GM12873 (cell line): ENCODE measurements at regions not wholly inside any gene's neighbourhood (a gene's known extent, or its start where the extent isn't known, plus 50 kb on each side); places are given as distances from the start of the nearest gene placed in this dataset.

Experiments used
- CTCF ChIP-seq: IDR thresholded peaks from 2 replicates; pipeline ENCODE4 v1.5.1; 2012; ENCODE audit warnings: low read depth, mild to moderate bottlenecking, moderate library complexity, low read length, control low read depth; ENCODE audit not compliant: insufficient read depth; ENCODE audit errors: missing control alignments

DNA sequence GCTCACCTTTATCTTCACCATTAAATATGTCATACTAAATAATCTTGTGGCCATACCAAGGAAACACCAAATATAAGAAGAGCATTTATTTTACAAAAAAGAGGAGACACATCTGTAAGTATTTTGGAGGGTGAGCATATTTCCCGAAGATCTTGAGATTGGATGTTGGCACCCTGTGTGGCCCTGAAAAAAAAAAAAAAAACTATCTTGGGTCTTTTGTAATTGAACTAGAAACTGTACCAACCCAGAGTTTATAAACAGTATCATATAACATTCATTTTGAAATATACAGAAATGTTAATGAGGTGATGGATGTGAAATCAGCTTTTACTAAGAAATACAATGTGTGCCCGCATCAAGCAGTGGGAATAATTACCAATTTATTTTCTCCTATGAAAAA, 104.0 kb upstream of the FRMD6 start:
- no peak for TF ChIP-seq CTCF

GRCh38 chr14:51548187-51548586, 103.5 kb upstream of the FRMD6 start:
- TF ChIP-seq CTCF = no peak

- TF ChIP-seq CTCF = no peak
These were observed 101.1 kb upstream of the FRMD6 start for GRCh38 chr14:51550636-51551035.

GRCh38 chr14:51552275-51552674, 99.4 kb upstream of the FRMD6 start:
- TF ChIP-seq CTCF = peak; percentile 23

DNA sequence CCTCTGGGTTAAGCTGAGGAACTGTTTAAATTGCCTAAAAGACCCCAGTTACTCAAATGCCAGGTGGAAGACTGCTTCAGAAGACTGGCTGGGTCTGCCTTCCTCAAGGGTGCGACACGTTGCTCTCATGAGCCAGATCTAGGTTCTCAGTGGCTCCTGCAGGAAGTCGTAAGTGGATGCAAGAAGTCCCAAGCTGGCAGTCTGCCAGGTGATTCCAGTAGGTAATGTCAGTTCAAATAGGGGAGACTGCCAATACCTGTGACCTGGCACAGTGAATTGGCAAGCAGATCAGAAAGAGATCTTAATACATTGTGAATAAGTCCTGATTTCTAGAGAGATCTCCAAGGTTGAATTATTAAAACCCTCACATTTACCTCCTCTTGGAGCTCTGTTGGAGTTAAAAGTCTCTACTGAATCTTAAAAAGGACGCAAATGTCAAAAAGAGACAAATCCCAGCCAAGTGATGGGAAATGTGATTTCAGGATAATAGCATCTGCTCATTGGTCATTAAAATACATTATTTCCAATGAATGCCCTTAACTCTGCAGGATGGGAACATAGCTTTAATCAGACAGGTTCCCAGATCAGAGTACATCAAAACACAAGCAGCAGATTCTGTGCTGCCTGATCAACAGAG, 98.8 kb upstream of the FRMD6 start:
- TF ChIP-seq CTCF = no peak

GRCh38 chr14:51554339-51554920, 97.3 kb upstream of the FRMD6 start:
- no peak for TF ChIP-seq CTCF

- peak; percentile 25 for TF ChIP-seq CTCF
These were observed 96.8 kb upstream of the FRMD6 start for GRCh38 chr14:51554953-51555352.
